Stimulated activated CD8-positive, alpha-beta memory T cell treated with anti-CD3 and anti-CD28 coated beads, Interleukin-12 subunit alpha, Interleukin-12 subunit beta, amount 100 ng/mL, for 24 hours (primary cell): ENCODE measurements at regions not wholly inside any gene's neighbourhood (a gene's known extent, or its start where the extent isn't known, plus 50 kb on each side); places are given as distances from the start of the nearest gene placed in this dataset.

ENCODE experiments used
- DNase-seq: peaks from one replicate; pipeline ENCODE4 v3.0.0-alpha.2; 2020; ENCODE audit errors: extremely low read depth

GRCh38 chr9:89879276-89879675, 274.5 kb downstream of the GADD45G start:
- no peak for DNase-seq

DNA sequence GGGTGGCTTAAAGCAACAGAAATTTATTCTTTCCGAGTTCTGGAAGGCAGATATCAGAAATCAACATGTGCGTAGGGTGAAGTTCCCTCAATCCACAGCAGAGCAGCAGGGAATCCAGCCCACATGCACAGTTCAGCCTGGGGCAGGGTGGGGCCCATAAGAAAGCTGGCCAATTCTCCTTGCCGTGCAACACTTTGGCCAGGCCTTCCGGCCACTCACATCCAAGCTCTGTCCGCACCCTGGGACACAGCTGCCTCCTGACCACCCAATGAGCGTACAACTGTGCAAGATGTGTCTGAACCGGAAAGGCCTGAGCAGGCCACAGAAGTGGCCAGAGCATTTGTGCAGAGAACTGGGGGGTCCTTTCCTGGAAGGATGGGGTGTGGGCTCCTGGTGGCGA, 274.9 kb downstream of the GADD45G start:
- no peak for DNase-seq

DNA sequence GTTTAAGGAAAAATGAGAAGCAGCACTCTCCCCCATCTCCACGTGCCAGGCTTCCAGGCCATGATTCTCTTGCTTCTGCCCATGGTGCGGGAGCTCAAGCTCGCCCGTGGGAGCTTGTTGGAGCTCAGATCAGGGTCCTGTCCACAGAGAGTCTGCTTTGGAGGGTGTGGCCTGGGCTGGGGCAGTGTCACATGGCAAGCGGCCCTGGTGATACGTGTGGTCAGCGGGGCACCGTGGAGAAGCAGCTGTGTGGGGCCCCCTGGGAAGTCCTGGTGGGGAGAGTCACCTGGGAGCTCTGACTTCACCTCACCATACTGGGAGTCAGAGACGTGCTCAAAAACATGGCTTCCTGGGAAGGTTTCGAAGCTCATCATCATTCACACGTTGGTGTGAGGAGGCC, 275.3 kb downstream of the GADD45G start:
- DNase-seq = no peak

- DNase-seq = no peak
Observed at GRCh38 chr9:89880721-89881120, 275.9 kb downstream of the GADD45G start.

GRCh38 chr9:89881431-89881830, 276.6 kb downstream of the GADD45G start:
- DNase-seq = no peak

- no peak for DNase-seq
Observed at GRCh38 chr9:89882930-89883361, 278.1 kb downstream of the GADD45G start.

GRCh38 chr9:89883401-89884341, 278.9 kb downstream of the GADD45G start:
- DNase-seq = no peak

GRCh38 chr9:89884356-89885083, 279.7 kb downstream of the GADD45G start:
- DNase-seq = no peak

GRCh38 chr9:89885156-89885555, 280.3 kb downstream of the GADD45G start:
- no peak for DNase-seq

DNA sequence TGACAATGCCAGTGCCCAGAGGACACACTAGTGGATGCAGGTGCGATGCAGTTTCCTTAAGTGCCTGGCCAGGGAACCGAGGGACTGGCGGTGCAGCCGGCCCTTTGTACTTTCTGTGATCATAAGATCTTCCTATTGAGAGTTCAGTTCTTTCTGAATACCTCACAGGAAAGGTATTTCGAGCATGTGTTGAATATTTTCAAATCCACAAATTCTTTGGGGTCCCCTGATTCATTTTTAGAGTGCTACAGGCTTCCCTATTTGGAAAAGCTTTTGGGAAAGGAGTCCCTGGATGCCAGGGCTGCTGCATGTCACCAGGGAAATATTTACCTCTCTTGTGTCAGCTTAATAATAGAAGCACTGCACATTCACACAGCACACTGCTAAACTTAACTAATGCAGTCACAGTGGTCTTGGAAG, 281.5 kb downstream of the GADD45G start:
- DNase-seq = no peak

- DNase-seq = no peak
Observed at GRCh38 chr9:89887286-89887685, 282.5 kb downstream of the GADD45G start.

DNA sequence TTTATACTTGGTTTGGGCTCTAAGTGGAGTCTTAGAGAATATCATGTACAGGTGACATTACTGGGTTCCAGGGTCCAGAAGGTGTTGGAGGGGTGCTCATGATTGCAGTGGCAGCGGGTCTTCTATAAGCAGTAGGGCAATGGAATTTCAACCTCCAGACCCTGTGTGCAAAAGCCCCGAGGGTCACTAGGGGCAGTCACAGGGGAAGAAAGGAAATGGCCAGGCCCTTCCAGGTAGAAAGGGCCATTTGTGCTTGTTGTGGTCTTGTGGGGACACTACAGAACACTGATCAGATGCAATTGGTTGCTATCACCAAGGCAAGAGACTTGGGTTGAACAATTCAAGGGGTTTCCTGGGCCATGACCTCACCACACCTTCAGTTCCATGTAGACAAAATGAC, 283.4 kb downstream of the GADD45G start:
- DNase-seq = no peak

GRCh38 chr9:89888677-89889076, 283.9 kb downstream of the GADD45G start:
- no peak for DNase-seq

- no peak for DNase-seq
Observed at GRCh38 chr9:89889865-89890264, 285.1 kb downstream of the GADD45G start.

DNA sequence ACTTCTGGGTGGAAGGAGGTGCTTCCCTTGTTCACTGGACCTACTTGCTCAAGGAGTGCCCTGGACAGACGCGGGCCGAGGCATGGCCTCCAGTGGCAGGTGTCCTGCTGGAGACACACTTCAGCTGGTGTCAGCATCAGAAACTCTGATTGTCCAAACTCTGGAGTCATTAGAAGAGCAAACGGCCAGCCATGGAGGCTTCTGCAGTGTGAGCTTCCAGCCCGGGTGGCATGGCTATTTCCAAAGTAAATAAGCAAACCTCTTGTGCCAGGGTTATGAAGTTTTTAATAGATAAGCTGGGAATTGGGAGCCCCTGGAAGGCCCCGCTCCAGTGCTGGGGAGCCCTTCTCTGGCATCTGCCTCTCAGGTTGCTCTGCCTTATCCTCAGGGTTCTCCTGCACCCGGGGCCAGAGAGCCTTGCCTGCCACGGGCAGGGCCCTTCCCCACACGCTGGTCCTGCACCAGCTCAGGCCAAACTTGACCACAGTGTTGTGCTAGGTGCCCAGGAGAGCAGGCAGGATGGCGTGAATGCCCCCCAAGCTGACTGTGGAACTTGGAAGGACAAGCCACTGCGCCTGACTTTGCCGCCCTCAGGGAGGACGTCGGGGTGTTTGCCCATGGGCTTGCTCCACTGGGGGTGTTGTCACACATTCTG, 285.6 kb downstream of the GADD45G start:
- no peak for DNase-seq

GRCh38 chr9:89891221-89891590, 286.4 kb downstream of the GADD45G start:
- no peak for DNase-seq

GRCh38 chr9:89891591-89892304, 286.9 kb downstream of the GADD45G start:
- no peak for DNase-seq

GRCh38 chr9:89892920-89893319, 288.1 kb downstream of the GADD45G start:
- DNase-seq = no peak

- DNase-seq = no peak
Observed at GRCh38 chr9:89893886-89894285, 289.1 kb downstream of the GADD45G start.

DNA sequence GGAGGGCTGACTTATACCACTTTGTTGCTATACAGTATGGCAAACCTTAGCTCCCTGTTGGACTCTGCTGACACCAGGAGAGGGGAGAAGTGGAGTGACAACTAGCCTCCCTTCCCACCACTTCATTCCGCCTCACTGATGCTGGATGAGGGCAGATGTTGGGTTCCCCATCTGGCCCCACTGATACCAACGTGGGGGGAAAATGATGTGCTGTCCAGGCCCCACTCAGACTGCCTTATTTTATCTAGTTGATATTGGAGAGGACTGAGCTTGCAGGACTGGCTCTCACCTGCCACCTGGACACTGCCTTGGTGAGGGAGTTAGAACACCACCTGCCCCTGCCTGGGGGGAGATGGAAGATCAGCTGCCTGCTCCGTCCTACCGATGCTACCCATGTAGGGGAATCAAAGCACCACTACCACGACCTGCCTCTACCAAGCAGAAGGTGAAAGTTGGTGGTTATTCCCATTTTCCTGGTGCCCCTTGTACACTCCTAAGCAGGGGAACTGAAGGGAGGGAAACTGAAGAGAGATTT, 292.1 kb downstream of the GADD45G start:
- no peak for DNase-seq

DNA sequence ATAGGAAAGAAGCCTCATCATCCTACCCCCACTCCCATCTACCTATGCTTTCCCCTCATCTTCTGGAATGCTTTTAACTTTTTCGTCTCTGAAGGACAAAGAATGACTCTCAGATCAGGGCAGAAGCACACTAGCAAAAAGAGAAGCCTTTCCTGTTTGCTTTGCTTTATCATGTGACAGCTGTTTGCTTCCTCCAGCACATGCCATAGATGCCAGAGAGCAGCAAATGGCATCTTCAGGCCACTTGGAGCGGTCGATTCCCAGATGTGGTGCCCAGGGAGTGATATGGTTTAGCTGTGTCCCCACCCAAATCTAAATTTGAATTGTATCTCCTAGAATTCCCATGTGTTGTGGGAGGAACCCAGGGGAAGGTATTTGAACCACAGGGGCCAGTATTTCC, 294.8 kb downstream of the GADD45G start:
- DNase-seq = no peak

- no peak for DNase-seq
Observed at GRCh38 chr9:89901920-89902319, 297.1 kb downstream of the GADD45G start.
